SKM-1 (cell line): ENCODE measurements at regions not wholly inside any gene's neighbourhood (a gene's known extent, or its start where the extent isn't known, plus 50 kb on each side); places are given as distances from the start of the nearest gene placed in this dataset.
A peak's percentile ranks its signal among the peaks of the same experiment; 100 is the strongest.

ENCODE experiments used
- DNase-seq: peaks from one replicate; lab custom pipeline; 2025; ENCODE audit not compliant: unreplicated experiment; lab: John Stamatoyannopoulos, UW

GRCh38 chr11:16685914-16686313, 52.5 kb upstream of the C11orf58 start:
- no peak for DNase-seq

- no peak for DNase-seq
Measured at GRCh38 chr11:16678466-16679116, 59.9 kb upstream of the C11orf58 start.

- no peak for DNase-seq
Measured at GRCh38 chr11:16669799-16670415, 68.5 kb upstream of the C11orf58 start.

- no peak for DNase-seq
Measured at GRCh38 chr11:16632295-16633200, 105.9 kb upstream of the C11orf58 start.

GRCh38 chr11:16630651-16631050, 107.8 kb upstream of the C11orf58 start:
- DNase-seq = no peak

- no peak for DNase-seq
Measured at GRCh38 chr11:16618431-16618830, 120.0 kb upstream of the C11orf58 start.

GRCh38 chr11:16615480-16615879, 123.0 kb upstream of the C11orf58 start:
- DNase-seq = no peak

GRCh38 chr11:16613512-16614381, 124.7 kb upstream of the C11orf58 start:
- DNase-seq = peak; percentile 52

- DNase-seq = no peak
Measured at GRCh38 chr11:16613262-16613511, 125.3 kb upstream of the C11orf58 start.

- no peak for DNase-seq
Measured at GRCh38 chr11:16612566-16613261, 125.7 kb upstream of the C11orf58 start.

- no peak for DNase-seq
Measured at GRCh38 chr11:16611926-16612565, 126.4 kb upstream of the C11orf58 start.

- no peak for DNase-seq
Measured at GRCh38 chr11:16611401-16611921, 127.0 kb upstream of the C11orf58 start.

GRCh38 chr11:16610738-16611388, 127.6 kb upstream of the C11orf58 start:
- DNase-seq = no peak

GRCh38 chr11:16610213-16610737, 128.2 kb upstream of the C11orf58 start:
- no peak for DNase-seq

GRCh38 chr11:16609769-16610168, 128.7 kb upstream of the C11orf58 start:
- DNase-seq = no peak

GRCh38 chr11:16607675-16608644, 130.5 kb upstream of the C11orf58 start:
- no peak for DNase-seq

GRCh38 chr11:16606784-16607674, 131.4 kb upstream of the C11orf58 start:
- DNase-seq = no peak
